ENCODE measurements at regions not wholly inside any gene's neighbourhood (a gene's known extent, or its start where the extent isn't known, plus 50 kb on each side); places are given as distances from the start of the nearest gene placed in this dataset.

GRCh38 chrX:96566878-96567277, 117.8 kb upstream of the DIAPH2 start:
- no peak overlapping the region for H3K4me3 ChIP-seq (ENCODE audit: control insufficient read depth, low read depth, low read length)
- peak; percentile 6 for DNase-seq (ENCODE audit: low read depth)
- no peak for TF ChIP-seq CTCF (conservative IDR thresholded peaks at IDR 0.05; ENCODE audit: control insufficient read depth, insufficient read depth, low read depth, low read length)

- TF ChIP-seq CTCF (conservative IDR thresholded peaks at IDR 0.05; ENCODE audit: control insufficient read depth, insufficient read depth, low read depth, low read length), result no peak
- no peak for DNase-seq (ENCODE audit: low read depth)
- no peak overlapping the region for H3K4me3 ChIP-seq (ENCODE audit: control insufficient read depth, low read depth, low read length)
Observed at GRCh38 chrX:96568071-96568470, 116.6 kb upstream of the DIAPH2 start.

GRCh38 chrX:96569034-96569433, 115.6 kb upstream of the DIAPH2 start:
- no peak for TF ChIP-seq CTCF (conservative IDR thresholded peaks at IDR 0.05; ENCODE audit: control insufficient read depth, insufficient read depth, low read depth, low read length)
- DNase-seq (ENCODE audit: low read depth), result no peak
- no peak overlapping the region for H3K4me3 ChIP-seq (ENCODE audit: control insufficient read depth, low read depth, low read length)

- DNase-seq (ENCODE audit: low read depth), result no peak
- TF ChIP-seq CTCF (conservative IDR thresholded peaks at IDR 0.05; ENCODE audit: control insufficient read depth, insufficient read depth, low read depth, low read length), result no peak
- H3K4me3 ChIP-seq (ENCODE audit: control insufficient read depth, low read depth, low read length), result no peak overlapping the region
Observed at GRCh38 chrX:96575011-96575410, 109.6 kb upstream of the DIAPH2 start.

GRCh38 chrX:96576368-96576767, 108.3 kb upstream of the DIAPH2 start:
- no peak for TF ChIP-seq CTCF (conservative IDR thresholded peaks at IDR 0.05; ENCODE audit: control insufficient read depth, insufficient read depth, low read depth, low read length)

GRCh38 chrX:96578781-96579180, 105.9 kb upstream of the DIAPH2 start:
- DNase-seq (ENCODE audit: low read depth), result no peak
- no peak for TF ChIP-seq CTCF (conservative IDR thresholded peaks at IDR 0.05; ENCODE audit: control insufficient read depth, insufficient read depth, low read depth, low read length)
- H3K4me3 ChIP-seq (ENCODE audit: control insufficient read depth, low read depth, low read length), result no peak overlapping the region

More at GRCh38 chrX:96576368-96576767, 108.3 kb upstream of the DIAPH2 start:
- peak; percentile 51 for DNase-seq (ENCODE audit: low read depth)
- no peak overlapping the region for H3K4me3 ChIP-seq (ENCODE audit: control insufficient read depth, low read depth, low read length)

- no peak for DNase-seq (ENCODE audit: low read depth)
- no peak for TF ChIP-seq CTCF (conservative IDR thresholded peaks at IDR 0.05; ENCODE audit: control insufficient read depth, insufficient read depth, low read depth, low read length)
Observed at GRCh38 chrX:96579252-96579651, 105.4 kb upstream of the DIAPH2 start.

More at GRCh38 chrX:96579252-96579651, 105.4 kb upstream of the DIAPH2 start:
- no peak overlapping the region for H3K4me3 ChIP-seq (ENCODE audit: control insufficient read depth, low read depth, low read length)

Data from fibroblast of mammary gland (primary cell).